ENCODE measurements at regions not wholly inside any gene's neighbourhood (a gene's known extent, or its start where the extent isn't known, plus 50 kb on each side); places are given as distances from the start of the nearest gene placed in this dataset.

DNA sequence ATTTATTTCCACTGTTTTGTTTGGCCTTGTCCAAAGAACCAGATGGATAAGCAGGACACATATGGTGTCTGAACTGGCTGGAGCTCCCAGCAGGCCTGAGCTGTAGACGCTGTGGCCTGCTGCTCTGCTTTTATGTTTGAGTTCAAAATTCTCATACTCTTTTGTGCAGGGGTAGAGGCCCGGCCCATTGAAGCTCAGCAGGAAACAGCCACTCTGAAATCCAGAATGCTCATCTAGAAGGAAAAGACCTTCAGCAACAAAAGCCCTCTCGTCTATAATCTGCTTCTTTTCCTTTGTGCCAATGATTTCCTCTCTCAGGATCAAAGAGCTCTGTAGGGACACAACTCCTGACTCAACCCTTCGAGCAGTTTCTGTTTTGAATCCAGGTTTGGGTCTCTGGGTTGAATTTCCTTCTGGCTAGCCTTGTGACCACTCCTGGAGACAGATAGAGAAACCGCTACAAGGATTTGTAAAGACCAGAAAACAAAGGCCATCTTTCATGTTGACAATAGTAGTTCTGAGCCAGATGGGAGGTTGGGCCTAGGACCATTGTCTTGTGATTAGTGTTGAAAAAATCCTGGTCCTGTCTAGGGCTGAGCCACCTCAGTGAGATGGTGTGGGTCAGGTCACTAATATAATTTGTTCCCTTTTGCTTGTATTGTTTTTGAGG, 446.7 kb downstream of the BCKDHB start:
- peaks cover 26% of the 10 kb centered on the region for H3K4me1 Mint-ChIP-seq (ENCODE audit: low read depth)
- no peaks in the 10 kb centered on the region; the same call in 1 of the 2 replicates for H3K9me3 Mint-ChIP-seq
- no peaks in the 10 kb centered on the region for H3K36me3 Mint-ChIP-seq (ENCODE audit: low read depth)
- H3K27ac Mint-ChIP-seq, result no peak overlapping the region
- TF ChIP-seq, protein P1, sequence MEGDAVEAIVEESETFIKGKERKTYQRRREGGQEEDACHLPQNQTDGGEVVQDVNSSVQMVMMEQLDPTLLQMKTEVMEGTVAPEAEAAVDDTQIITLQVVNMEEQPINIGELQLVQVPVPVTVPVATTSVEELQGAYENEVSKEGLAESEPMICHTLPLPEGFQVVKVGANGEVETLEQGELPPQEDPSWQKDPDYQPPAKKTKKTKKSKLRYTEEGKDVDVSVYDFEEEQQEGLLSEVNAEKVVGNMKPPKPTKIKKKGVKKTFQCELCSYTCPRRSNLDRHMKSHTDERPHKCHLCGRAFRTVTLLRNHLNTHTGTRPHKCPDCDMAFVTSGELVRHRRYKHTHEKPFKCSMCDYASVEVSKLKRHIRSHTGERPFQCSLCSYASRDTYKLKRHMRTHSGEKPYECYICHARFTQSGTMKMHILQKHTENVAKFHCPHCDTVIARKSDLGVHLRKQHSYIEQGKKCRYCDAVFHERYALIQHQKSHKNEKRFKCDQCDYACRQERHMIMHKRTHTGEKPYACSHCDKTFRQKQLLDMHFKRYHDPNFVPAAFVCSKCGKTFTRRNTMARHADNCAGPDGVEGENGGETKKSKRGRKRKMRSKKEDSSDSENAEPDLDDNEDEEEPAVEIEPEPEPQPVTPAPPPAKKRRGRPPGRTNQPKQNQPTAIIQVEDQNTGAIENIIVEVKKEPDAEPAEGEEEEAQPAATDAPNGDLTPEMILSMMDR (IDR thresholded peaks at IDR 0.05), result no peak
- no peak for DNase-seq
- H3K27me3 Mint-ChIP-seq (ENCODE audit: insufficient read depth), result no peaks in the 10 kb centered on the region; the same call in 1 of the 2 replicates
- H3K4me3 Mint-ChIP-seq, result no peak overlapping the region

GRCh38 chr6:80550748-80551147, 444.3 kb downstream of the BCKDHB start:
- TF ChIP-seq, protein P1 (IDR thresholded peaks at IDR 0.05), result no peak

DNA sequence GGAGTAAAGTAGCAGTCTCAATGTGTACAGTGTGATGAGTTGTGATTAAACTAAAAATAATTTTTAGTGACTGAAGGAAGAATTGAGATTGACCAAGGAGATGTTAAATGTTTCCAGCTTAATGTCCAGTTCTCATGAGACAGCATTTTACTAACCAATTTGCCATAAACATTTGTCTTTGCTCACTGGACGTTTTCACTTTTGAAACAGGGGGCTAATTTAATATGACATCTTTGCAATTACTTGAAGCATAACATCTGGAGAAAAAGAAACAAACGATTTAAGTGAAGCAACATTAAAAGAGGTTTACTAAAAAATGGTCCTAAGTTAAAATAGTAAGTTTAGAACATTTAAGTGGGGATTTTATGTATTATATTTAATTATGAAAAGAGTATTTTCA, 443.8 kb downstream of the BCKDHB start:
- TF ChIP-seq, protein P1 (IDR thresholded peaks at IDR 0.05), result no peak
- H3K36me3 Mint-ChIP-seq (ENCODE audit: low read depth), result no peaks in the 10 kb centered on the region
- H3K4me3 Mint-ChIP-seq, result no peak overlapping the region
- no peaks in the 10 kb centered on the region; the same call in 1 of the 2 replicates for H3K9me3 Mint-ChIP-seq
- H3K27ac Mint-ChIP-seq, result no peak overlapping the region
- H3K27me3 Mint-ChIP-seq (ENCODE audit: insufficient read depth), result no peaks in the 10 kb centered on the region; the same call in 1 of the 2 replicates
- peaks cover 55% of the 10 kb centered on the region for H3K4me1 Mint-ChIP-seq (ENCODE audit: low read depth)
- no peak for DNase-seq

More at GRCh38 chr6:80550748-80551147, 444.3 kb downstream of the BCKDHB start:
- H3K9me3 Mint-ChIP-seq, result no peaks in the 10 kb centered on the region; the same call in 1 of the 2 replicates
- H3K4me3 Mint-ChIP-seq, result no peak overlapping the region
- H3K36me3 Mint-ChIP-seq (ENCODE audit: low read depth), result no peaks in the 10 kb centered on the region
- DNase-seq, result no peak
- no peak overlapping the region for H3K27ac Mint-ChIP-seq
- H3K27me3 Mint-ChIP-seq (ENCODE audit: insufficient read depth), result no peaks in the 10 kb centered on the region; the same call in 1 of the 2 replicates
- H3K4me1 Mint-ChIP-seq (ENCODE audit: low read depth), result peaks cover 50% of the 10 kb centered on the region

- no peaks in the 10 kb centered on the region; the same call in 1 of the 2 replicates for H3K9me3 Mint-ChIP-seq
- H3K4me1 Mint-ChIP-seq (ENCODE audit: low read depth), result peaks cover 72% of the 10 kb centered on the region
- H3K4me3 Mint-ChIP-seq, result peak overlapping the region; percentile 71; the same call in 1 of the 2 replicates
- H3K27ac Mint-ChIP-seq, result peak overlapping the region; percentile 84
- no peaks in the 10 kb centered on the region; the same call in 1 of the 2 replicates for H3K27me3 Mint-ChIP-seq (ENCODE audit: insufficient read depth)
- no peaks in the 10 kb centered on the region for H3K36me3 Mint-ChIP-seq (ENCODE audit: low read depth)
- no peak for DNase-seq
- TF ChIP-seq, protein P1 (IDR thresholded peaks at IDR 0.05), result no peak
Observed at GRCh38 chr6:80548532-80548931, 442.1 kb downstream of the BCKDHB start.

GRCh38 chr6:80547827-80548226, 441.4 kb downstream of the BCKDHB start:
- Mint-ChIP-seq H3K4me3 (peak overlapping the region; percentile 71), H3K27ac (peak overlapping the region; percentile 84), H3K4me1 (ENCODE audit: low read depth) (peaks cover 79% of the 10 kb centered on the region)

More at GRCh38 chr6:80547827-80548226, 441.4 kb downstream of the BCKDHB start:
- TF ChIP-seq, protein P1 (IDR thresholded peaks at IDR 0.05), result no peak
- Mint-ChIP-seq H3K27me3 (ENCODE audit: insufficient read depth) (no peaks in the 10 kb centered on the region; the same call in 1 of the 2 replicates), H3K36me3 (ENCODE audit: low read depth) (no peaks in the 10 kb centered on the region), H3K9me3 (no peaks in the 10 kb centered on the region; the same call in 1 of the 2 replicates)
- DNase-seq, result peak; percentile 84
